HL-60 (cell line): ENCODE measurements at regions not wholly inside any gene's neighbourhood (a gene's known extent, or its start where the extent isn't known, plus 50 kb on each side); places are given as distances from the start of the nearest gene placed in this dataset.

ENCODE experiments used
- CTCF ChIP-seq: IDR thresholded peaks from one replicate; pipeline ENCODE4 v1.5.1; 2011; ENCODE audit warnings: low read length, control low read depth, inconsistent platforms; ENCODE audit not compliant: insufficient read depth
- GABPA ChIP-seq: IDR thresholded peaks from 2 replicates; pipeline ENCODE4 v1.6.1; 2012; ENCODE audit warnings: low read depth
- POLR2AphosphoS5 ChIP-seq: IDR thresholded peaks from 2 replicates; pipeline ENCODE4 v1.6.1; 2012; ENCODE audit warnings: low read depth
- REST ChIP-seq: IDR thresholded peaks from 2 replicates; pipeline ENCODE4 v1.6.1; 2012; ENCODE audit warnings: low read depth; ENCODE audit not compliant: insufficient replicate concordance
- SPI1 ChIP-seq: IDR thresholded peaks from 2 replicates; pipeline ENCODE4 v1.6.1; 2012; ENCODE audit warnings: low read depth, mild to moderate bottlenecking, borderline replicate concordance

DNA sequence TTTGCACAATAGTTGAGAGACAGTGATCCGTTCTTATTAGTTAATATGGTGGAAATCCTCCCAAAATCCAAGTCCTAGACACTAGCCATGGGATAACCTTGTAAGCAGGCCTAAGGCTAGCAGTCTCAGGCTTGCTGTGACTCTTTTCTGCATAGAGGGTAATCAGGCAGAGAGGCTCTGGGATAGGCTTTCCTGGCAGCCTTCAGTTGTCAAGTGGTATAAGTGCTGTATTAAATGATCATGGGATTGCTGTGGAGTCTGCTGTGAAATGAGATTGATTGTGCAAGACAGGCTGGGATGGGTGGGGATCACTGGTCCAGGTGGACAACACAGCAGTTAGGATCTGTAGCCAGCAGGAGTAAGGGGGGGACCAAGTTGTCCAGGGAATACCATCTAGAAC is 416.4 kb downstream of the TLE4 start:
- no peak for TF ChIP-seq CTCF
- TF ChIP-seq POLR2AphosphoS5, result no peak
- TF ChIP-seq SPI1, result no peak
- no peak for TF ChIP-seq REST
- TF ChIP-seq GABPA, result no peak
